Stromal cell of bone marrow (primary cell): ENCODE measurements at regions not wholly inside any gene's neighbourhood (a gene's known extent, or its start where the extent isn't known, plus 50 kb on each side); places are given as distances from the start of the nearest gene placed in this dataset.
"Not testable (repeated sequence)": the region's sequence is repeated elsewhere in the genome, so short reads cannot be mapped to it uniquely, and the experiment has no call there.

ENCODE experiments used
- DNase-seq: peaks from one replicate; pipeline ENCODE4 v3.0.0-alpha.2; 2012; ENCODE audit warnings: low read depth

DNA sequence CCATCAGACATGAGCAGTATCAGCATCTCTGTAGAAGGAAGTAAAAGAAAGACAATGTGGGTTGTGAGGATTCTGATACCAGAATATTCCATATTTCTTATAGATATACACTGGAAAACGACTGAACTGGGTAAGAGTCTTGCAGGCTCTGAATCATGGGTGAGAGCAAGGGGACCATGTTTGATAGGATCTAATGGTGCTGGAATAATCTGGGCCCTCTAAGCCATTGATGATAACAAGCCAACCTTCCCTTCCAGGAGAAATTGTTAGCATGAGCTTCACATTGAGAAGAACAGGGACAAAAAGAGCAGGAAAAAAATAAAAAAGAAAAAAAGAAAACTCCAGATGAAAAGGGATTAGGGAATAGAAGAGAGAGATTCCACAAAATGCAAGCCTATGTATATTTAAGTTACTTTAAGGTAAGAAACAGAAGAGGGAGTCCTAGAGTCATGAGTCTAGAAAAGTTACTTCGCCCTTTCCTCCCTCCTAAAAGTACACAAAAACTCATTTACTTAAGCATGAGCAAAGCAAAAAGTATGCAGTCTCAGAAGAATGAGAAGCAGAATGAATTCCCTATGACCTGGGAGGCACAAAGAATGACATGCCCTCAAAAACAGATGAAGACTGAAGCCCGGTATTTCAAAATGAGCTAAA is 181.9 kb downstream of the TMEM26 start:
- DNase-seq, result peak; percentile 67

DNA sequence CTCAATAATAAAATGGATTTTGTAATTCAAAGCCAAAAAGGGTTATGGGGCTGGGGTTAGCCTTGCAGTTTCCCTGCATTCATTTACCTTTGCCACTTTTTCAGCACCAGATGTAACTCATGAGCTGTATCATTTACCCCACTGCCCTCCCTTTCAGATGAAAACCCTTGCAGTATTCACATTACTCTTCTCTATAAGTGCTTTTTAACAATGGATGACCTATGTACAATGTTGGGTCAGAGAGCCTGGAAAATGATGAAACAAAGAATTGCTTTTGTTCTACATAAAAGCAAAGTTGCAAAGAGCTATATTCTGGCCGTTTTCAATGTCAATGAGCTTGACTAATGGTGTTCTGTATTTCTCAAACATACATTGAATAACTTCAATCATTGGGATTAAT is 189.7 kb downstream of the TMEM26 start:
- no peak for DNase-seq

DNA sequence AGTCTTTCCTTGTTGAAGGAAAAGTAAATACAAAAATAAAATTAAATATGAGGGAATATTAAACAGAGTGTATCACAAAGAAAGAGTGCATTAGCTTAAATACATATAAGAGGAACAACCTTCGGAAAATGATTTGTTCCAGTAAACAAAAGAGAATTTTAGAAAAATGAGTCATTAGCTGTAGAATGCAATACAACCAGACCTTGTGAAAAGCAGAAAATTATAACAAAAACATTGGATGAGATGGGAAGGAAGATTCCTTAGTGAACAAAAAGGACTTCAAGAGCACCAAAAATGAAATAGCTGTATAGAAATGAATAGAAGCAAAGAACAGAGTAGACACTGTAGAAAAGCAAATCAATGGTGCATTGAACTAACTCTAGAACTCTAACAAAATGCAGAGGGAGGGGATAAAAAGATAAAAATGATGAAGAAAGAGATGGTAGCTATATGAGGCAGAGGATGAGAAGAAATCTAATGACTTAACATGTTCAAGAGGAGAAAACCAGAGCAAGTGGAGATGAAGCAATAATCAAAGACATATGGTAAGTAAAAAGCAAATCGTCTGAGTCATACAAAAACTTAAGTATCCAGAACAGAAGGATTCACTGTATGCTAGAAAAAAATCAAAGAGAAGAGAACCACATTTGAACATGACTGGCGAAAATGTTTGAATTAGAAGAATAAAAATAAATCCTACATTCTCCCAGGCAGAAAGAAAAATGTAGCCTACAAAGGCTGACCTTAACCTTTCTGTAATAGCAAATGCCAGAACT is 190.5 kb downstream of the TMEM26 start:
- peak; percentile 55 for DNase-seq

DNA sequence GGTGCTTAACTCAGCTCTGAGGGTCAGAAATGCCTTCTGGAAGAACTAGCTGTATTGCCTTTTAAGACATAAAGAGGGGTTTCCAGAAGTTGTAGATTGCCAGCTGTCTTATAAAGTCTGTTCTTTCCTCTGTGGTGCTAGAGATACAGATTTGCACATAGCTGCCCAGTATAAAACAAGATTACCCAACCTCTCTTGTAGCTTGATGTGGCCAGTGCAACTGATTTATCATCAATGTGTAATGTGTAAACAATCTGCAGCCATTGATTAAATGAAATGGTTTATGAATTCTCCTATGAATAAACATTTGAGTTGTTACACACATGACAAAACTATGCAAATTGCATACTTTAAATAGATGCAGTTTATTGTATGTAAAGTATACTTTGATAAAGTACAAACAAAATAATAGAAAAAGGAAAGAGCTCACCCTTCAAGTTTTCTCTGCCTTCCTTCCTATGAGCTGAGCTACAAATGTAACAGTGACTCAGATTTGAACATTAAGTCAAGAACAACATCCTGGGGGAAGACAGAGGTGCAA is 195.2 kb downstream of the TMEM26 start:
- no peak for DNase-seq

DNA sequence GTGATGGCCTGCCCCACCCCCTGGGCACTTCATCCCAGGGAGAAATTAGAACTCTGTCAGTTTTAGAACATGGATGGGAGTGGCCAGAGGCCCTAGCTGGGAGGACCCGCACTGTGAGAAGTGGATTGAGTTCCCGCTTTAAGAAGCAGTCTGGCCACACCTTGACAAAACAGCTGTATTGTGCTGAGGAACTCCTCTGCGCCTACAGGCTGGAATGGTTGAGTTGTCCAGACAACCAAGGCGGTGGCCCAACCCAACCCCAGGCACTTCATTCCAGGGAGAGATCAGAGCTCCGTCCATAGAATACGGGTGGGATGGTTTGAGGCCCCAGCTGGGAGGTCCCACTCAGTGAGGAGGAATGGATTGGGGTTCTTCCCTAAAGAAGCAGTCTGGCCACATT is 196.0 kb downstream of the TMEM26 start:
- no peak for DNase-seq

DNA sequence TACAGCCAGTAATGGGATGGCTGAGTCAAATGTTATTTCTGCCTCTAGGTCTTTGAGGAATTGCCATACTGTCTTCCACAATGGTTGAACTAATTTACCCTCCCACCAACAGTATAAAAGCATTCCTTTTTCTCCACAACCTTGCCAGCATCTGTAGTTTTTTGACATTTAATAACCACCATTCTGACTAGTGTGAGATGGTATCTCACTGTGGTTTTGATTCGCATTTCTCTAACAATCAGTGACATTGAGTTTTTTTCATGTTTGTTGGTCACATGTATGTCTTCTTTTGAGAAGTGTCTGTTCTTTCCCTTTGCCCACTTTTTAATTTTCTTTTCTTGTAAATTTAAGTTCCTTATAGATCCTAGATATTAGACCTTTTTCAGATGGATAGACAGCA is 200.9 kb downstream of the TMEM26 start:
- not testable (repeated sequence) for DNase-seq

DNA sequence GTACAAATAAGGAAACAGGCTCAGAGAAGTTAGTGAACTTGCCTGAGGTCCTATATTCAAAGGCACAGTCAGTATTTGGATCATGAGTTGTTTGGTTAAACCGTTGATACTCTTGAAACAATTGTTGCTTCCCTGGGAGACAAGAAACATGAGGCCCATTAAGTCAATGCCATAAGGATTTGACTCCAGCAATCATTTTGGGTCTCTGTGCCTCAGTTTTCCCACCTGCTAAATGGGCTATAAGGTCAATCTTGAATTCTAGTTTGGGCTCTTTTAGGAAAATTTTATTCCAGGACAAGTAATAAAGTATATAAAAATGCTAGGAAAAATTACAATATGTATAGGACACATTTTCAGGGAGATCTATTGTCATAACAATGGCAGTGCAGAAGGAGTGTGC is 202.1 kb downstream of the TMEM26 start:
- no peak for DNase-seq

DNA sequence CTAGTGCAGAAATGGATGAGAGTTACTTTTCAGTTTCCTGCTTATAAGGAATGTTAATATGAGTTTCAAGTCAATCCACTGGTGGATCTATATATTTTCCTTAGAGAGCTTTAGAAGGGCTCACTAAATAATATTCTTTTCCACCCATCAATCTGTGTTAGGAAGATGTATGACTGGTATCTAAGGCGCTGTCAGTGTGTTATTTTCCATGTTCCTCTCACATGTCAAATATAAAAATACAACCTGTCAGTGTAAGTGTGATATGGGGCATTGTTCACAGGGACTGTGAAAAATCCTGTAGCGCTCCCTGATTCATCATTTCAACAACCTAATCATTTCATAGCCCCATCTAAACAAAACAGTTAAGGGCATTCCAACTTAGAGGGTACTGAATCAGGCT is 203.1 kb downstream of the TMEM26 start:
- no peak for DNase-seq

DNA sequence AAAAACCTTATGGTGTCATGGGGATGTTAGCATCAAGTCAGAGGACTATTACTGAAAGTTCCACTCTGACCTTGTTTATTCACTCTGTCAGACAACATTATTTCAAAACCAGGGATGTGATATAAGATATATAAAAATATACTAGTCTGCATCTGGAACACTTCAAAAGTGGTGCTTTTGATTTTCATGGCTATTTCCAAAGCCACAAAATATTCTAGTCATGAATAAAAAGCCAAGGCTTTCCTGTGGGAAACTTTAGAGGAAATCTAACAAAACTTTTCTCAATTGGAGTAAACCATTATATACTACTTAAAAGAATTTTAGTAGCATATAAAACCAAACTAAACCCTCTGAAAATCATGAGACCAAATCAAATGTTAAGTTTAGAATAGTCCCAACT is 205.2 kb downstream of the TMEM26 start:
- no peak for DNase-seq

DNA sequence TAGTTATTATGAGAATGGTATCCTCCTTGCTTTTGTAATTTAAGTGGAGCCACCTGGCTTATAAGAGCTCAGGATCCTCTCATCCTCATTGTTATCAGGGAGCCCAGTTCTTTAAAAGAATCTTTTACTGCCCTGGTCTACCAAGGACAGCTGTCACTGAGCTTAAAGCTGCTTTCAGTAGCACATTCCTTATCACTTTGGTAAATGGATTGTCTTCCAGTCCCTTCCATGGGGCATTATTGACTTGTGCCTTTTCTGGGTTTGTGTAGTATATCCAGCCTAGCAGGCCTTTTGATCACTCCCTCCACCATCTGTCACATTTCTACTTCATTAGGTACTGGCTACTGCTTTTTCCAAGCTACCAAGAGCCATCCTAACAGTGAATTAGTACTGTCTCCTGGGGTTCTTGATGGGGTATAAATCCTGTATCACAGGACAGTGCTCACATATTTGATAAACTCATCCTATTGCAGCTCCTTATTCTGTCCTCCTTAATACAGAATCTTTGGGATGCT is 208.9 kb downstream of the TMEM26 start:
- no peak for DNase-seq

DNA sequence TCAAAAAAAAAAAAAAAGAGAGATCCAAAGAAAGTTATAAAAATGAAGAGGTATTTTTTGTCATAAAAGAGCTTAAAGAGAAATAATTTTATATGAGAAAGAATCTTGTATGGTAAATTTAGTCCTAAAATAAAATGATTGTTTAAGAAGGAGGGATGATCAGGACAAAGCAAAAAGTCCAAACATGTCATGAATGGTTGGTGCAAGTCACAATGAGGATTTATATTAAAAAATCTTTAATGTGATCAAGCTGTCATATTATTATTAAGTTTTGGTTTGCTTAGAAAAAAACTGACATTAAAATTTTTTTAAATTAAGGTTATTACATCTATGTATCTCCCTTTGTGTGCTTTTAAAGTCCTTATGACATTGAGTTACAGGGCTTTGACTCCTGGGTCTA is 220.4 kb downstream of the TMEM26 start:
- no peak for DNase-seq

DNA sequence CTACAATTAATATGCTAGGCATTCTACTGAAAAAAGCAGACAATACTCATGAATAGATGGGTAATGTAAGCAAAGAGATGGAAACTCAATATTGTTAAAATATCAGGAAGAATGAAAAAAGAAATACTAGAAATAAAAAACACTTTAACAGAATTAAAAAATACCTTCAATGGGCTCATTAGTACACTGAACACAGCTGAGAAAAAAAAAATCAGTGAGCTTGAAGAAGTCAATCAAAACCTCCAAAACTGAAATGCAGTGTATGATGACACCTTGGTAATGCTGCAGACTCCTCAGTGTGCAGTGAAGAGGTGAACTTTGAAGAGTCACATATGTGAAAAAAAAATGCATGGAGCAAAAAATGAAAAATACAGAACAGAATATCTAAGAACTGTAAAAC is 227.2 kb downstream of the TMEM26 start:
- DNase-seq, result no peak

DNA sequence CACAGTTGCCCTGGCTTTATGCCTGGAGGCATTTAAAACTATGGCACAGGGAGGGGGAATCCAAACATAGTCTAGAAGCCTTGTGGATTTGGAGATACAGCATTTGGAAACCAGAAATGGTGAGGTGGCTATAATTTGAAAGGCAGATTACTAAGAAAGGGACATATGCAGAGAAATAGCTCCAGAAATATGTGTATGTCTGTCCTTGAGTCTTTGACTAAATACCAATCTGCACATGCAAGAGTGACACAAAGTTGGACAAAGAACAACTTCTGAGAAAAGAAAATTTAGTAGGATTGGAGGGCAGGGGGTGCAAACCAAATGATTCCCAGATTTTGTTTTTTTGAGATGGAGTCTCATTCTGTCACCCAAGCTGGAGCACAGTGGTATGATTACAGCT is 229.6 kb downstream of the TMEM26 start:
- DNase-seq, result no peak

DNA sequence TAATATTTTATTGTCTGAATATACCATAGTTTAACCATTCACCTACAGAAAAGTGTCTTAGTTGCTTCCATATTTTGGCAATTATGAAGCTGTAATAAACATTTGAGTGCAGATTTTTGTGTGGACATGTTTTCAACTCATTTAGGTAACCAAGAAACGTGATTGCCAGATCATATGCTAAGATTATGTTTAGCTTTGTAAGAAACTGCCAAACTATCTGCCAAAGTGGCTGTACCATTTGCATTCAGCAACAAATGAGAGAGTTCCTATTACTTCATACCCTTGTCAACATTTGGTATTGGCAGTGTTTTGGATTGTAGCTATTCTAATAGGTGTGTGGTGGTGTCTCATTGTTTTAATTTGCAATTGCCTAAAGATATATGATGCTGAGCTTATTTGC is 233.5 kb downstream of the TMEM26 start:
- DNase-seq, result no peak

DNA sequence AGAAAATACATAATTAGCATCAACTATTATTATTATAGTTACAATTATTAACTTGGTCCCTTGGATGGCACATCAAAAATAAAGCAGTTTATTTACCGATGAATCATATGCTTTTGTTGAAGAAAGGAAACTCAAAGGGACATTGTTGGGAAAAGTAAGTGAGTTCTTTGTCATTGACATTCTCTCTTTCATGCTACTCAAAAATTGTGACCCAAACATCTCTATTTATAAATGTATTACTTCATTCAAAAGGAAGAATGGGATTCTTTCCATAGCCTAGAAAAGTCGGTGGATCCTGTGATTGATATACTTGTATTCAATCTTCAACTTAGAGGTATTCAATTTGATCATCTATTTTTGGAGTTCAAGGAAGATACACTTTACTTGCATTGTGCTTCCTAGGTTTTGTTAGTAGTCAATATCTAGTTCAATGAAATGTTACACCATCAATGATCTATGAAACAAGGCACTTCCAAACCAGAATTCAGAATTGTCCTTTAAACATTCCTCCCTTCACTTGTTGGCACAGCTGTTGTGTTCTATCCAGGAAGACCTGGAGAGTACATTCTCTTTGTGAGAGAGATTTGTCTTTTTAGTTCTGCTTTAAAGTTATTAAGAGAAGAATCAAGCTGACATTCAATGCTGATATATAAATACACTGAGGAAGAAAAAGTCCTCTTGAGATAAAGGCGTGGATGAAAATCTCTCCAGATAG is 235.2 kb downstream of the TMEM26 start:
- DNase-seq, result no peak

DNA sequence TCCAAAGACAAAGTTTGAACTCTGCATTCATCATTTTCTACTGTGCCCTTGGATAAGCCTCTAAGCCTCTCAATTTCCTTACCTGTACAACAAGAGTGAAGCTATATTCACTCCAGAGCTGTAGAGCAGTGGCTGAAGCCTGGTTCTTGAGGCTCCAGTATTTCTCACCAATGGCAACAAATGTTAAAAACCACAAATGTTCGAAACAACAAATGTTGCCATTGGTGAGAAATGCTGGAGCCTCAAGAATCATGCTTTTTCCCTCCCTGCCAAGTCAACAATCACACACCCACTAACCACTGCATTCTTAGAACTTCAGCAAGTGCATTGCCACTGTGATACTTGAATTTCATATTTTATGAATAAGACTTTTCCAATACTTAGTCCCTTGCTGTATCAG is 237.9 kb downstream of the TMEM26 start:
- no peak for DNase-seq

DNA sequence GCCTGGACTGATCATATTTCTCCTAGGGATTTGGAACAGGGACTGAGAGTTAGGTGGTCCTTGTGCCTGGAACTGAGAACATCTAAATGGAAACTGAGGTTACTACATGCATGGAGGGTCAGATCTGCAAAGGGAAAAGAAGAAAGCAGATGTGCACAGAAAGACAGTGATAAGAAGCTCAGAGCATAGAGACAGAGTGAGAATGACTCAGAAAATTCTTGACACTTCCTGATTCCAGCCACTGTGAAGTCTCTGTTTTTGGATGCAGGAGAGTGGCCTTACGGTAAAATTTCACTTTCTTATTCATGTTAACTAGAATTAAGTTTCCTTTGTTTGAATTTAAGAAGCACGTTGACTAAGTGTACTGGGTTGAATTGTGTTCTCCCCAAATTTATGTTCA is 241.7 kb downstream of the TMEM26 start:
- no peak for DNase-seq

DNA sequence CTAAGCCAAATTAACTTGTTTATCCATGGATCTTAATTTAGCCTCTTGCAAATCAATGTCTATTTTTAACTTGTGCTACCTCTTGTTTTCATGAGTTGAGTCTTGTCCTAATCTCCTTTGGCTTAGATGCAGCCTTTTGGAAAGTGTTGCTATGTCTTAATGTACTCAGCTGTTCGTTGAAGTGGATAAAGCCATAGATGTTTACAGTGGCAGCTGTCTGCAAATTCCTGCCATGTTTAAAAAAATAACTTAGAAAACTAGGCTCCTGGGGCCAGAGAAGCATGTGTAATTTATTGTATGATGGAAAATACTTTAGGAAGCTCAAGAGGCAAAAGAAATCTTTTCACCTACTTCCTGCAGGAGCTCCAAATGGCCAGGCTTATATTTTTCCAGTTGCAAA is 253.1 kb upstream of the RHOBTB1 start:
- DNase-seq, result no peak

DNA sequence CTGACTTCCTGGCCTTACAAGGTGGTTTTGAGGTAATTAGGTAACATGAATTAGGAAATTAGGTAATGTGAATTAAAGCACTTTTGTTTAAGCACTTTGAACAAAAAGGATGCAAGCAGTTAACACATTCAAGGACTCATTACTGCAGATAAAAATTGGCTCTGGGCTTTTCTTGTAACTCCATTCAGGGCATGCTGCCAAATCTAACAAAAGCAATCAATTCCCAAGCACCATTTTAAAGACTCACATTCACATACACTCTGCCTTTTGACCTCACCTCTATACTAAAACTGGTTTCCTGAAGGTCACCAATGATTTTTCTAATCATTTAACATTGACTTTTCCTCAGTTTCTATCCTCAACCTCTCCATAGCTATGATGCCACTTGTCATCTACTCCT is 251.2 kb upstream of the RHOBTB1 start:
- DNase-seq, result no peak

DNA sequence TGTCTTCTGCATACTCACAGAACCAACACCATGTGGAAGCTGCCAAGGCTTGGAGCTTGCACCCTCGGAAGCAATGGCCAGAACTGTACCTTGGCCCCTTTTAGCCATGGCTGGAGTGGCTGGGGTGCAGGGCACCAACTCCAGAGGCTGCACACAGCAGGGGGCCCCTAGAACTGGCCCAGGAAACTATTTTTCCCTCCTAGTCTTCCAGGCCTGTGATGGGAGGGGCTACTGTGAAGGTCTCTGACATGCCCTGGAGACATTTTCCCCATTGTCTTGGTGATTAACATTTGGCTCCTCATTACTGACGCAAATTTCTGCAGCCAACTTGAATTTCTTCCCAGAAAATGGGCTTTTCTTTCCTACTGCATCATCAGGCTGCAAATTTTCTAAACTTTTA is 248.6 kb upstream of the RHOBTB1 start:
- not testable (repeated sequence) for DNase-seq

DNA sequence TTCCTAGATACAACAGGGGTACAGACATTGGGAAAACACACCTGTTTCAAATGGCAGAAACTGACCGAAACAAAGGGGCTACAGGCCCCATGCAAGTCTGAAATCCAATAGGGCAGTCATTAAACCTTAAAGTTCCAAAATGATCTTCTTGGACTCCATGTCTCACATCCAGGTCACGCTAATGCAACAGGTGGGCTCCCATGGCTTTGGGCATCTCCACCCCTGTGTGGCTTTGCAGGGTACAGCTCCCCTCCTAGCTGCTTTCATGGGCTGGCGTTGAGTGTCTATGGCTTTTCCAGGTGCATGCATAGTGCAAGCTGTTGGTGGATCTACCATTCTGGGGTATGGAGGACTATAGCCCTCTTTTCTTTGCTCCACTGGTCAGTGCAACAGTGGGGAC is 248.1 kb upstream of the RHOBTB1 start:
- no peak for DNase-seq

DNA sequence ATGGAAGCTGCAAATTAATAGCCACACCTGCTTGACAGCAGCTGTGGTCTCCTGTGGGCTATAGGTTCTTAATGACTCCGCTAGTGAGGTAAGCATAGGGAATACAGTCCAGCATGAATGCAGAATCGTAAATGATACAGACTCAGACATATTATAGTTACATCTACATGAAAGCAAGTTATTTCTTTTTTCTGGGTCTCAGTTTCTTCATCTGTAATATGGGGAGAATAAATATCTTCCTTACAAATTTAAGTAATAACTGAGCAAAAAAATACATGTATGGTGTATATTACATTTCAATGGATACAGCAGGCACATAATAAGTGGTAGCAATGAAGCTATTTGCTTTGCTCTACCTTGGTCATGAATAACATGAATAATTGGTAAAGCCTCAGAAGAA is 245.9 kb upstream of the RHOBTB1 start:
- DNase-seq, result no peak

DNA sequence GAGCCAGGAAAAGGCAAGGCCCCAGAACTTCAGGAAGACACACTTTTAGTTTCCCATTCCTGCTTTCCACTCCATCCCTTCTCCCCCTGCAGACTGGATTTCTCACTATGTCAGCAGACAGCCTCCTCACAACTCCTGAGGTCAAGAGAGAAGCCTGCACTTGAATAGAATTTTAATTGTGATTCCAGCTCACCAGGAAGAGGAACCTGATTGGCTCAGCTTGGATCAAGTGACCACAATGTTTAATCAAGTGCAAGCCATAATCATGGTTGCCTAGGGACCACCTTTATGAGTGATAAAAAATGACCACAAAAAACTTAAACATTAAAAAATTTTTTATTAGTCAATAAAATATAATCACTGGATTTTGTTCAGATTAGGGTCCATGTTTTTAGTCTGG is 244.7 kb upstream of the RHOBTB1 start:
- DNase-seq, result no peak
